ENCODE measurements at regions not wholly inside any gene's neighbourhood (a gene's known extent, or its start where the extent isn't known, plus 50 kb on each side); places are given as distances from the start of the nearest gene placed in this dataset.
A peak's percentile ranks its signal among the peaks of the same experiment; 100 is the strongest.
"Not testable (repeated sequence)": the region's sequence is repeated elsewhere in the genome, so short reads cannot be mapped to it uniquely, and the experiment has no call there.

- DNase-seq (ENCODE audit: low spot score) = no peak
These were observed 51.1 kb upstream of the ROPN1 start for GRCh38 chr3:124043023-124043422.

DNA sequence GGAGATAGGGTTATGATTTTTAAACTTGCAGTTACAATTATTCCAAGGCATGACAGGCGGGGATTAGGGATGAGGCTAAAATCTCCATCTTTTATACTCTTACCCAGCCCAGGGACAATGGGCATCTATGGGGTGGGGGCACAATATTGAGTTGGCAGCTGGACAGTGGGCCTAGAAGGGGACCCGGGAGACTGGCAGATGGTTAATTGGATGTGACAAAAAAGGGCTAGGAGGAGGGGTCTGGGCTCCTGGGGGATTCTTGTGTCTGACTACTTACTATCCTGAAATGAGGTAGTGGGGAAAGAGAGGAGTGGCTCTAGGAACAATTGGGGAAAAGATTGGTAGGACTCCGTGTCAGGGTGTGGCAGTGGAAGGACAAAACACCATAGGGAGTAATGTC, 53.0 kb upstream of the ROPN1 start:
- no peak for DNase-seq (ENCODE audit: low spot score)

DNA sequence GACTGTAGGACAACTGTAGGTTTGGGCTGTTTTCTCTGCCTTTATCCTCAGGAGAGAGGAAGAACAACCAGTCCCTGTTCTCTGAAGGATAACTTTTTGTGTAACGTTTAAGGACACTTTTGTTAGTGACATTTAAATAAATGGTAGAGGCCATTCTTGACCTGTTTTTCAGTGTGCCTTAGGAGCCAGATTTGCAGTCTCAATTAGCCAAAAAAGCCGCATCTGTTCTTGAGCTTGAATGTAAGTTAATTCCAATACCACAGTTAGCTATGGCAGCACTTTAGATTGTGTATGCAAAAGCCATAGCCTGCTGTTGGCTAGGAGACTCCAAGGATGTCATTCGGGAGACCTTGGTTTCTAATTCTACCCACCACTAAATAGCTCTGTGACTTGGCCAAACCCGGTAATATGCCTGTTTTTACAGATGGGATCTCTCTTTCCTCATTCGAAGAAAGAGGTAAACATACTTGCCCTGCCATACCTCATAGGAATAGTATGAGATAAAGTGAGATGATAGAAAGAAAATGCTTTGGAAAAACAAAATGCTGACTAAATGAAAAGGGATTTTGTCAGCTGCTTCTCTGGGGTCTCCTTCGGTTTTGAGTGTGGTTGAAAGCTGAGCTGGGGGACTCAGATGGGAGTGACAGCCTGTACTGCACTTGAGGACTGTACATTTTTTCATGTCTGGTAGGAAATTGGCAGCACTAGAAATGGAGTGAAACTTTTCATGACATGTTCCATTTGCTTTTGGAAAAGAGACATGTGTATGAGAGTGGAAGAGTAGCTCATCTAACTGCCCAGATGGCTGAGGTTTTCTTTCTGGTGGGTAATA, 57.3 kb upstream of the ROPN1 start:
- no peak for DNase-seq (ENCODE audit: low spot score)

DNA sequence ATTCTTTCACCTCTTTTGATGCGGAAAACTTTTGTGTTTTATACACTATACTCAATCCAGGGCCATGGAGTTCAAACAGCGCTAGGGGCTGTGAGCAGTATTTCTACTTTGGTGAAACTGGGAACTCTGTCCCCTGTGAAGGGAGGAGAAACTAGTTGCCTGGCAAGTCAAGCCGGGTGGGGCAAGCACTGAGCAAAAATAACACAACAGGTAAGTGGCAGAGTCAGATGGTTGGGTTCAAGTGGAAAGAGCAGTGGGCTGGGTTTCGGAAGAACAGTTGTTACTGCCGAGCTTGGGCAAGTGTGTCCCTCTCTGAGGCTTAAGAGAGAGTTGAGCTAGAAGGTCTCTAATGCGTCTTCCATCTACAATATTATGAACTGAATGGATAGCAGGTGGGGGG, 59.7 kb upstream of the ROPN1 start:
- DNase-seq (ENCODE audit: low spot score) = no peak

GRCh38 chr3:124053871-124054270, 61.9 kb upstream of the ROPN1 start:
- no peak for DNase-seq (ENCODE audit: low spot score)

GRCh38 chr3:124056846-124057245, 64.9 kb upstream of the ROPN1 start:
- no peak for DNase-seq (ENCODE audit: low spot score)

DNA sequence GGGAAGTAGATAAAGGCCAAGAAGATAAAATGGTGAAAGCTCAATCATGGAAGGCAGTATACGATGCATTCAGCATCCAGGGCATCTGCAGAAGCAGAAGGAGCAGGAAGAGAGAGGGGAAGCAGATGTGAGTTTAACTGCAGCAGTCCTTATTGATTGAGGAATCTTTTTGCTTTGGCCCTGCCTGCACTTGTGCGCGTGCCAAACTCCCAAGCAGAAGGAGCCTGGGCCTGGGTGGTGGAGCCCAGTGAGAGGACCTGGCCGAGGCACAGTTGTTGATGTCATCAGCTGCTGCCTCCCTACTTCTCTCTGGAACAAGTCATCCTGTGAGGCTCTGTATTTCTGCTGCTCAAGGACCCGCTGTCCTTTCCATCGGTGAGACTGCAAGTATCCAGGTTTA, 65.5 kb upstream of the ROPN1 start:
- DNase-seq (ENCODE audit: low spot score) = no peak

DNA sequence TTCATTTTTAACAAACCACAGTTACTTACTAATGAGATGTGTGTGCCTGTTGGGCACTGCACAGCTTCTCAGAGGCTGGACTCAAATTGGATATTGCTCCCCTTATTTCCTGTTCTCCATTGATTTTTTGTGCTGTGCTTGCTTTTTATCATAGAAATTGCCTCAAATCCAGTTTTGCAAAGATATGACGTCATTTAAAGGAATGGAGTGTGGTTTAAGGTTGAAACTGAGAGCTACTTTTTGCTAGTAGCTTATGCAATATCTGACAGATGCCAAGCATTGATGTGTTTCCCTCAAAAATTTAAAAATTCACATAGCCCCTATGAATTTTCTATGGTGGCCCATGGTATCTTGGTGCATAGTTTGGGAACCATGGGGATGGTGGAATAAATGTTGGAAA, 67.7 kb upstream of the ROPN1 start:
- no peak for DNase-seq (ENCODE audit: low spot score)

- DNase-seq (ENCODE audit: low spot score) = no peak
These were observed 71.4 kb upstream of the ROPN1 start for GRCh38 chr3:124063197-124063909.

GRCh38 chr3:124064050-124064449, 72.1 kb upstream of the ROPN1 start:
- DNase-seq (ENCODE audit: low spot score) = no peak

- DNase-seq (ENCODE audit: low spot score) = not testable (repeated sequence)
These were observed 74.6 kb upstream of the ROPN1 start for GRCh38 chr3:124066543-124066942.

GRCh38 chr3:124069706-124070105, 77.8 kb upstream of the ROPN1 start:
- DNase-seq (ENCODE audit: low spot score) = not testable (repeated sequence)

- DNase-seq (ENCODE audit: low spot score) = not testable (repeated sequence)
These were observed 83.2 kb upstream of the ROPN1 start for GRCh38 chr3:124075090-124075489.

DNA sequence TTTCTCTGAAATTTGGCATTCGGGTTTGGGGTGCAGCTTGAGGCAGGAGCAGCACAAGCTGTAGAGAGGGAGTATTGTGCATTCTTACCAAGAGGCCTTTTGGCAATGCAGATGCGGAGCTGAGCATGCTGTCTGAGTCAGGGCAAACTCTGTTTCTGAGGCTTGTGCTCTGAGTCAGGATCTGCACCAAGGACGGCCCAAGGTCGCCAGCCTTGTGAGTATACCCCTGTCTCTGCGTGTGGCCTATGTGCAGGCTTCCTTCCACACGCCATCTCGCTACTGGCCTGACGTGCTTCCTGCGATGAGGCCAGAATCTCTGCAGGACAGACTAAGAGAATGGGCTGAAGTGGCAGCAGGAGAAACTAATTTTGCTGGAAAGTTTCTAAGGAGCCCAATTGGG, 83.8 kb upstream of the ROPN1 start:
- no peak for DNase-seq (ENCODE audit: low spot score)

GRCh38 chr3:124076235-124076634, 84.3 kb upstream of the ROPN1 start:
- DNase-seq (ENCODE audit: low spot score) = no peak

- DNase-seq (ENCODE audit: low spot score) = peak; percentile 44
These were observed 87.3 kb upstream of the ROPN1 start for GRCh38 chr3:124078953-124079911.

- no peak for DNase-seq (ENCODE audit: low spot score)
These were observed 88.0 kb upstream of the ROPN1 start for GRCh38 chr3:124079912-124080276.

DNA sequence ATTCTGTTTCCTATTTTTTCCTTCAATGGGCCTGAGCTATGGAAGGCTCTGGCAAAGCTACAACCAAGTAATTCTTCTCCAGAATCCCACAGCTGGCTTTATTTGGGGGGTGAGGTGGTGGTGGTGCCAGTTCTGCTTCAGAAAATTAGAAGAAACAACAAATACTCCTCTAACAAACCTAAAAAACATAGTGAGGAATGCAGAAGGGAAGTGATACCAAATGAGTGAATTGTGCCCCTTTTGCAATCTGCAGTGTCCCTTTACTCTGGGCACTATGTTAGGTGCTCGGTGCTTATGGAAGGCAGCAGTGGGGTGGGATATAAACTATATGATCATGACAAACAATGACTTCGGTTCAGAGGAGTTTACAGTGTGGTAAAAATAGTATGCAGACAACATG, 90.4 kb upstream of the ROPN1 start:
- no peak for DNase-seq (ENCODE audit: low spot score)

- no peak for DNase-seq (ENCODE audit: low spot score)
These were observed 92.3 kb upstream of the ROPN1 start for GRCh38 chr3:124084022-124084881.

- no peak for DNase-seq (ENCODE audit: low spot score)
These were observed 96.9 kb upstream of the ROPN1 start for GRCh38 chr3:124088801-124089200.

DNA sequence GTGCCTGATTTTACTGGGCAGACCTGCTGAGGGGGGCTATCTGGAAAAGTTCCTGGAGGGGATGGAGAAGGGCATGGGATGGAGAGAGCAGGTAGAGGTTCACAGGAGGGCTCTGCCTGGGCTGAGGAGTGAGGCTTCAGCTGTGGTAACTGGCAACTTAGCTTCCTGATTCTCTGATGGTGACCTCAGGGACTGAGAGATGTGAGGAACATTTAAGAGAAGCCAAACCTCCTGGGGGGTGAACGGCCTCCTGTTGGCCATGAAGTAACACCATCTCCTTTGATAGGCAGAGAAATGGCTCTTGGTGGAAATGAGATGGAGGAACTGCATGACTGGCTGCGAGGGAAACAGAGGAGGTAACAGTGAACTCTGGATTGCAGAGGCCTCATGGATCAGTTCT, 97.3 kb upstream of the ROPN1 start:
- no peak for DNase-seq (ENCODE audit: low spot score)

GRCh38 chr3:124091716-124092115, 99.8 kb upstream of the ROPN1 start:
- DNase-seq (ENCODE audit: low spot score) = no peak
